CD14-positive monocyte (primary cell): ENCODE measurements at regions not wholly inside any gene's neighbourhood (a gene's known extent, or its start where the extent isn't known, plus 50 kb on each side); places are given as distances from the start of the nearest gene placed in this dataset.

ENCODE experiments used
- DNase-seq, 3 donors: peaks; one replicate each; pipeline ENCODE4 v3.0.0-alpha.2; 2011 to 2022
- H2AFZ ChIP-seq: 2 replicates; pipeline ENCODE4 v1.6.0; 2012; ENCODE audit warnings: mild to moderate bottlenecking, low read depth, low read length, inconsistent platforms; ENCODE audit not compliant: insufficient read depth, poor library complexity, severe bottlenecking
- H3K27ac ChIP-seq, 2 donors: 1 replicate in 1 of 2; 2 replicates in 1 of 2; pipeline ENCODE4 v1.5.1; 2012 to 2013; ENCODE audit warnings: low read length in 2 of 2, control low read depth in 1 of 2, inconsistent platforms in 1 of 2, low read depth in 1 of 2, mild to moderate bottlenecking in 1 of 2
- H3K27me3 ChIP-seq, 2 donors: one replicate each; pipeline versions ENCODE4 v1.6.0 to v1.6.1; 2011 to 2013; ENCODE audit warnings: low read length in 2 of 2; ENCODE audit not compliant: control insufficient read depth in 2 of 2, insufficient read depth in 2 of 2
- H3K36me3 ChIP-seq, 2 donors: replicated peaks in 1 of 2; 1 replicate in 1 of 2; 2 replicates in 1 of 2; pipeline versions ENCODE4 v1.5.1 to v1.6.1; 2012 to 2013; ENCODE audit warnings: low read length in 2 of 2, control low read depth in 1 of 2, inconsistent platforms in 1 of 2, mild to moderate bottlenecking in 1 of 2; ENCODE audit not compliant: insufficient read depth in 2 of 2, control insufficient read depth in 1 of 2
- H3K4me1 ChIP-seq, 2 donors: 1 replicate in 1 of 2; 2 replicates in 1 of 2; pipeline versions ENCODE4 v1.5.1 to v1.6.1; 2012 to 2013; ENCODE audit warnings: low read length in 2 of 2, control low read depth in 1 of 2, inconsistent platforms in 1 of 2, mild to moderate bottlenecking in 1 of 2, moderate library complexity in 1 of 2; ENCODE audit not compliant: insufficient read depth in 2 of 2, control insufficient read depth in 1 of 2
- H3K4me2 ChIP-seq: replicated peaks from 2 replicates; pipeline ENCODE3; 2012; ENCODE audit warnings: low read length, moderate library complexity, mild to moderate bottlenecking; ENCODE audit not compliant: poor library complexity, severe bottlenecking; ENCODE audit errors: extremely low read depth
- H3K4me3 ChIP-seq, 3 experiments: fragments of 200-600 bp in 1 of 3; sonication (generic) in 1 of 3; replicated peaks in 1 of 3; 1 replicate in 2 of 3; 2 replicates in 1 of 3; pipeline ENCODE4 v1.5.1; 2011 to 2013; ENCODE audit warnings: low read length in 3 of 3, mild to moderate bottlenecking in 3 of 3, control low read depth in 2 of 3, low read depth in 2 of 3, inconsistent platforms in 1 of 3, moderate library complexity in 1 of 3
- H3K79me2 ChIP-seq: 2 replicates; pipeline ENCODE4 v1.6.0; 2012; ENCODE audit warnings: mild to moderate bottlenecking, control low read depth, inconsistent platforms, low read length, moderate library complexity; ENCODE audit not compliant: insufficient read depth
- H3K9ac ChIP-seq: 2 replicates; pipeline ENCODE4 v1.6.0; 2017; ENCODE audit warnings: low read length, mild to moderate bottlenecking; ENCODE audit not compliant: insufficient read depth, poor library complexity, severe bottlenecking
- H3K9me3 ChIP-seq, 2 donors: replicated peaks in 1 of 2; 1 replicate in 1 of 2; 2 replicates in 1 of 2; pipeline versions ENCODE4 v1.5.1 to v1.6.1; 2012 to 2013; ENCODE audit warnings: low read length in 2 of 2, control low read depth in 1 of 2; ENCODE audit not compliant: control insufficient read depth in 1 of 2, insufficient read depth in 1 of 2
- H4K20me1 ChIP-seq: 2 replicates; pipeline ENCODE4 v1.6.0; 2012; ENCODE audit warnings: mild to moderate bottlenecking, low read length, control low read depth, moderate library complexity; ENCODE audit not compliant: insufficient read depth
- H3K27ac Mint-ChIP-seq, 7 donors: one replicate each; pipeline ENCODE4 v1.8.0; 2020; ENCODE audit warnings: mild to moderate bottlenecking in 7 of 7, mixed read lengths in 7 of 7, moderate library complexity in 6 of 7, inconsistent platforms in 2 of 7
- H3K27me3 Mint-ChIP-seq, 3 donors: one replicate each; pipeline ENCODE4 v1.8.0; 2021 to 2022; ENCODE audit warnings: low read depth in 3 of 3, mild to moderate bottlenecking in 3 of 3, mixed read lengths in 3 of 3, moderate library complexity in 3 of 3, inconsistent platforms in 1 of 3
- H3K36me3 Mint-ChIP-seq, 2 donors: one replicate each; pipeline ENCODE4 v1.8.0; 2020; ENCODE audit warnings: mixed read lengths in 2 of 2, inconsistent platforms in 1 of 2, mild to moderate bottlenecking in 1 of 2
- H3K4me1 Mint-ChIP-seq: one replicate; pipeline ENCODE4 v1.8.0; 2020; ENCODE audit warnings: mild to moderate bottlenecking, mixed read lengths
- H3K4me3 Mint-ChIP-seq, 2 donors: one replicate each; pipeline ENCODE4 v1.8.0; 2020; ENCODE audit warnings: mild to moderate bottlenecking in 2 of 2, mixed read lengths in 2 of 2, moderate library complexity in 1 of 2
- H3K9me3 Mint-ChIP-seq, 7 donors: one replicate each; pipeline ENCODE4 v1.8.0; 2020 to 2022; ENCODE audit warnings: mixed read lengths in 7 of 7, mild to moderate bottlenecking in 6 of 7, moderate library complexity in 6 of 7, inconsistent platforms in 2 of 7
- WGBS: methylation state at CpG from one replicate; pipeline ENCODE4 v1.1.5; 2013; ENCODE audit warnings: missing lambda C conversion rate; ENCODE audit not compliant: insufficient coverage; 5-methylcytosine and 5-hydroxymethylcytosine counted together
- intact Hi-C, 2 donors: fragments of 100-400 bp; cut with micrococcal nuclease; formaldehyde crosslinking; loops; one replicate each; pipeline versions ENCODE4 v1.15.0 to v1.15.1; 2023
- TF ChIP-seq, protein P1 (sequence below): fragments of 200-600 bp; IDR thresholded peaks from one replicate; pipeline ENCODE4 v1.8.0; 2022; ENCODE audit warnings: antibody characterized with exemption, mild to moderate bottlenecking

DNA sequence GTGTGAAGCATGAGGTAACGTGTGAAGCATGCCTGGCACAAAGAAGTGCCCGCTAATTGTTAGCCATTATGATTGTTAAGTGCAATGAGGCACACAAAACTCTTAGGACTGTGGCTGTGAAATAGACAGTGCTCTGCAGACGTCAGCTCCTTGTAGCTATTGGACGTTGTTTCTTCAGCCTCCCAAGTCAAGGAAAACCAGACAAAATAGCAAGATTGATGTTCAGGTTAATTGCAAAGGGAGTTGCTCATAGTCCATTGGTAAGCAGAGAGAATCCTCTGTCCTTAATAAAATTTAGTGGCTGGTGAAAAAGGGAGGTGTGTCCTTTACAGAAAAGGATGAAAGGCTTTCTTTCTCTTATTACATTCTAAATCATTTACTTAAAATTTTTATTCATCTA, 54.6 kb upstream of the MBP start:
- no peak overlapping the region for H3K4me3 ChIP-seq
- Mint-ChIP-seq H3K27ac (no peak overlapping the region), H3K9me3 (peaks cover 10 to 28% (median 21%) of the 10 kb centered on the region in 7 donors), H3K36me3 (peaks cover 0 to 2% of the 10 kb centered on the region in 2 donors), H3K4me3 (no peak overlapping the region), H3K4me1 (peaks cover 2% of the 10 kb centered on the region), H3K27me3 (peaks cover 4 to 10% (median 8%) of the 10 kb centered on the region in 3 donors)
- H3K27ac ChIP-seq = no peak overlapping the region
- intact Hi-C loops = no loop called here
- no peak overlapping the region for H2AFZ ChIP-seq
- H3K4me2 ChIP-seq = no peak overlapping the region
- H3K79me2 ChIP-seq = no peaks in the 10 kb centered on the region
- no peak overlapping the region for H3K9ac ChIP-seq
- no peaks in the 10 kb centered on the region for H3K4me1 ChIP-seq
- no peaks in the 10 kb centered on the region for H4K20me1 ChIP-seq
- WGBS = 92% methylated on average over 2 of the region's 4 CpGs
- no peaks in the 10 kb centered on the region for H3K27me3 ChIP-seq
- H3K9me3 ChIP-seq = peaks cover 13 to 16% of the 10 kb centered on the region in 2 donors
- no peak for DNase-seq
- TF ChIP-seq, protein P1, sequence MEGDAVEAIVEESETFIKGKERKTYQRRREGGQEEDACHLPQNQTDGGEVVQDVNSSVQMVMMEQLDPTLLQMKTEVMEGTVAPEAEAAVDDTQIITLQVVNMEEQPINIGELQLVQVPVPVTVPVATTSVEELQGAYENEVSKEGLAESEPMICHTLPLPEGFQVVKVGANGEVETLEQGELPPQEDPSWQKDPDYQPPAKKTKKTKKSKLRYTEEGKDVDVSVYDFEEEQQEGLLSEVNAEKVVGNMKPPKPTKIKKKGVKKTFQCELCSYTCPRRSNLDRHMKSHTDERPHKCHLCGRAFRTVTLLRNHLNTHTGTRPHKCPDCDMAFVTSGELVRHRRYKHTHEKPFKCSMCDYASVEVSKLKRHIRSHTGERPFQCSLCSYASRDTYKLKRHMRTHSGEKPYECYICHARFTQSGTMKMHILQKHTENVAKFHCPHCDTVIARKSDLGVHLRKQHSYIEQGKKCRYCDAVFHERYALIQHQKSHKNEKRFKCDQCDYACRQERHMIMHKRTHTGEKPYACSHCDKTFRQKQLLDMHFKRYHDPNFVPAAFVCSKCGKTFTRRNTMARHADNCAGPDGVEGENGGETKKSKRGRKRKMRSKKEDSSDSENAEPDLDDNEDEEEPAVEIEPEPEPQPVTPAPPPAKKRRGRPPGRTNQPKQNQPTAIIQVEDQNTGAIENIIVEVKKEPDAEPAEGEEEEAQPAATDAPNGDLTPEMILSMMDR = no peak
- no peaks in the 10 kb centered on the region for H3K36me3 ChIP-seq

DNA sequence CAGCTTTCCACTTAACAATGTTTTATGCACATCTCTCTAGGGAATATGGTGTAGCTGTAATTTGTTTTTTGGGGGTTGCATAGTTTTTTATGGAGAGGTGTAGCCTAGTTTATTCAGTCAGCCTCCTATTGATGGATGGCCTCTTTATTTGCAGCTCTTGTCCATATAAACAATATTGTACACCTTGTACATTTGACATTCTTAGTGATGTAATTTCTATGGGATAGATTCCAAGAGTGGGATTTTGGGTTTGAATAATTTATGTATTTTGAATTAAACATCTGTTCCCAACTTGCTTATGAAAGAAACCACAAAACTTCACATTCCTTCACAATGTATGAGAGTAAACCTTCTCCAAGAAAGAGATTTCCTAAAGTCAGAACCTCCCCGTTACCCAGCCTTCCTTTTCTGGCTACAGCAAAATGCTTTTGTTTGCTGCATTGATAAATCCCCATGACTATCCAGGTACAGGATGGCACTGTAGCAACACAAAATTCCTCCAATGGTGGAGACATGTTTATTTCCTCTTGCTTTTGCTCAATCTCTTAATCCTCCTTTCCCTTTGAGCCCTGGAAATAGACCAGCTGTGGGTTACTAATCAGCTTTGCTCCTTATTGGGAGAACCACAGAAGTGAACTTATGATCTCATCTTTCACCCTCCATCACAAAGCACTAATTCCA, 58.4 kb upstream of the GALR1 start:
- H3K9me3 ChIP-seq = peaks cover 3 to 6% of the 10 kb centered on the region in 2 donors
- WGBS = 57% methylated on average over 1 of the region's 1 CpG
- H3K4me1 ChIP-seq = no peaks in the 10 kb centered on the region
- no peak overlapping the region for H2AFZ ChIP-seq
- no peak overlapping the region for H3K27ac Mint-ChIP-seq
- no peak for DNase-seq
- H3K4me1 Mint-ChIP-seq = no peaks in the 10 kb centered on the region
- peaks cover 5 to 20% (median 12%) of the 10 kb centered on the region in 7 donors for H3K9me3 Mint-ChIP-seq
- H3K79me2 ChIP-seq = no peaks in the 10 kb centered on the region
- H3K27me3 Mint-ChIP-seq = peaks cover 0 to 10% (median 4%) of the 10 kb centered on the region in 3 donors
- no peaks in the 10 kb centered on the region for H4K20me1 ChIP-seq
- intact Hi-C loops = no loop called here
- H3K27ac ChIP-seq = no peak overlapping the region
- no peak overlapping the region for H3K4me3 Mint-ChIP-seq
- no peaks in the 10 kb centered on the region for H3K36me3 ChIP-seq
- H3K4me3 ChIP-seq = no peak overlapping the region
- TF ChIP-seq, protein P1 = no peak
- H3K27me3 ChIP-seq = no peaks in the 10 kb centered on the region
- H3K4me2 ChIP-seq = no peak overlapping the region
- no peaks in the 10 kb centered on the region for H3K36me3 Mint-ChIP-seq
- no peak overlapping the region for H3K9ac ChIP-seq
